ENCODE measurements at regions not wholly inside any gene's neighbourhood (a gene's known extent, or its start where the extent isn't known, plus 50 kb on each side); places are given as distances from the start of the nearest gene placed in this dataset.
"Not testable (repeated sequence)": the region's sequence is repeated elsewhere in the genome, so short reads cannot be mapped to it uniquely, and the experiment has no call there.

GRCh38 chr2:83850071-83850725 is 608.9 kb downstream of the SUCLG1 start:
- peak in 1 of 8 experiments; percentile 77 for ATAC-seq (replicated peaks in 6 of 8)
- in situ Hi-C loops (cut with MboI; ENCODE audit: low pct_unique_long_range_greater_than_20kb in 2 of 9, low sequenced_read_pairs in 9 of 9, unreplicated experiment in 9 of 9), result no loop called here
- 0 to 100% (median 63%) methylated on average over 1 to 3 of the region's 3 CpGs for WGBS, 10 experiments
- H3K4me1 ChIP-seq (replicated peaks in 1 of 2), result no peaks in the 10 kb centered on the region
- H3K4me3 ChIP-seq, result no peak overlapping the region
- no peak overlapping the region for H3K27ac ChIP-seq

GRCh38 chr2:83844490-83844889 is 614.6 kb downstream of the SUCLG1 start:
- no peak overlapping the region for H3K27ac ChIP-seq
- in situ Hi-C loops (cut with MboI; ENCODE audit: low pct_unique_long_range_greater_than_20kb in 2 of 9, low sequenced_read_pairs in 9 of 9, unreplicated experiment in 9 of 9), result no loop called here
- H3K4me3 ChIP-seq, result no peak overlapping the region
- ATAC-seq (replicated peaks in 6 of 8), result peak in 1 of 8 experiments; percentile 27
- 0 to 100% (median 83%) methylated on average over 1 to 2 of the region's 2 CpGs; no CpG with 5 or more reads in 1 of the 10 experiments for WGBS, 10 experiments
- no peaks in the 10 kb centered on the region for H3K4me1 ChIP-seq (replicated peaks in 1 of 2)

DNA sequence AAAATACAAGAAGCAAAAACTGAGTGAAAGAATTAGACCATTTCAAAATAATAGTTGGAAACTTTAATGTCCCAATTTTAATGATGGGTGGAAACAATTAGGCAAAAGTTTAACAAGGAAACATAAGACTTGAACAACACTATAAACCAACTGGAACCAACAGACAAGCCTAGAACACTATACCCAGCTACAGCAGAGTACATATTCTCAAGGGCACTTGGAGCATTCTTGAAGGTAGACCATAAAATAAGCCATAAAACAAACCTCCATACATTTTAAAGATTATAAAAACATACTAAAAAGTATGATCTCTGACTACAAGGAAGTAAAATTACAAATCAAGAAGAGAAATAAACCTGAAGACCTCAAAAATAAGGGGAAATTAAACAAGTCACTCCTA is 616.7 kb downstream of the SUCLG1 start:
- in situ Hi-C loops (cut with MboI; ENCODE audit: low pct_unique_long_range_greater_than_20kb in 2 of 9, low sequenced_read_pairs in 9 of 9, unreplicated experiment in 9 of 9), result no loop called here
- no peaks in the 10 kb centered on the region for H3K4me1 ChIP-seq (replicated peaks in 1 of 2)
- ATAC-seq (replicated peaks in 6 of 8), result no peak
- H3K27ac ChIP-seq, result no peak overlapping the region
- H3K4me3 ChIP-seq, result no peak overlapping the region

GRCh38 chr2:83837823-83838222 is 621.3 kb downstream of the SUCLG1 start:
- no peak for ATAC-seq (replicated peaks in 6 of 8)
- 14 to 81% (median 57%) methylated on average over 2 to 3 of the region's 3 CpGs; no CpG with 5 or more reads in 1 of the 10 experiments for WGBS, 10 experiments
- in situ Hi-C loops (cut with MboI; ENCODE audit: low pct_unique_long_range_greater_than_20kb in 2 of 9, low sequenced_read_pairs in 9 of 9, unreplicated experiment in 9 of 9), result no loop called here

DNA sequence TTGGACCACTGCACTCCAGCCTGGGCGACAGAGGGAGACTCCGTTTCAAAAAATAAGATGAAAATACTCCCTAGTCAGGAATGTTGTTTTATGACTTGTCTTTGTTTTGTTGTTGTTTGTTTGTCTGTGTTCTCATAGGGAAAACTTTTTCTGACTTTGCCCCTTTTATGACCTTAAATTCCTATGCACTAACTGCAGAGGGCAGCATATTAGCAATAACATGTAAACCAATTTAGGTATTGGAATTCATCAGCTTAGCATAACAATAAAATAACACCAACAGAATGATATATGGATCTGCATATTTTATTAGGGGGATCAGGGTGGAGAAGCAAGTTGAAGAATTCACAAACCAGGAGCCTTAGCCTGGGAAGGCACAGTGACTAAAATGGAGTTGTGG is 631.5 kb downstream of the SUCLG1 start:
- H3K27ac ChIP-seq, result no peak overlapping the region
- H3K4me3 ChIP-seq, result no peak overlapping the region
- peak in 1 of 8 experiments; percentile 49 for ATAC-seq (replicated peaks in 6 of 8)
- 83 to 95% (median 88%) methylated on average over 1 to 2 of the region's 2 CpGs; no CpG with 5 or more reads in 7 of the 10 experiments for WGBS, 10 experiments
- in situ Hi-C loops (cut with MboI; ENCODE audit: low pct_unique_long_range_greater_than_20kb in 2 of 9, low sequenced_read_pairs in 9 of 9, unreplicated experiment in 9 of 9), result no loop called here
- no peaks in the 10 kb centered on the region for H3K4me1 ChIP-seq (replicated peaks in 1 of 2)

More at GRCh38 chr2:83837823-83838222, 621.3 kb downstream of the SUCLG1 start:
- no peak overlapping the region for H3K4me3 ChIP-seq
- H3K27ac ChIP-seq, result no peak overlapping the region
- H3K4me1 ChIP-seq (replicated peaks in 1 of 2), result no peaks in the 10 kb centered on the region

GRCh38 chr2:83826577-83826976 is 632.5 kb downstream of the SUCLG1 start:
- in situ Hi-C loops (cut with MboI; ENCODE audit: low pct_unique_long_range_greater_than_20kb in 2 of 9, low sequenced_read_pairs in 9 of 9, unreplicated experiment in 9 of 9), result no loop called here
- H3K4me1 ChIP-seq (replicated peaks in 1 of 2), result no peaks in the 10 kb centered on the region
- no peak overlapping the region for H3K4me3 ChIP-seq
- 19 to 100% (median 92%) methylated on average over 1 to 5 of the region's 5 CpGs; no CpG with 5 or more reads in 3 of the 10 experiments for WGBS, 10 experiments
- ATAC-seq (replicated peaks in 6 of 8), result no peak
- no peak overlapping the region for H3K27ac ChIP-seq

GRCh38 chr2:83823229-83823628 is 635.9 kb downstream of the SUCLG1 start:
- no peak for ATAC-seq (replicated peaks in 6 of 8)
- no peaks in the 10 kb centered on the region for H3K4me1 ChIP-seq (replicated peaks in 1 of 2)
- H3K27ac ChIP-seq, result no peak overlapping the region
- 79 to 100% (median 87%) methylated on average over 1 to 2 of the region's 2 CpGs; no CpG with 5 or more reads in 6 of the 10 experiments for WGBS, 10 experiments
- no peak overlapping the region for H3K4me3 ChIP-seq
- in situ Hi-C loops (cut with MboI; ENCODE audit: low pct_unique_long_range_greater_than_20kb in 2 of 9, low sequenced_read_pairs in 9 of 9, unreplicated experiment in 9 of 9), result no loop called here

DNA sequence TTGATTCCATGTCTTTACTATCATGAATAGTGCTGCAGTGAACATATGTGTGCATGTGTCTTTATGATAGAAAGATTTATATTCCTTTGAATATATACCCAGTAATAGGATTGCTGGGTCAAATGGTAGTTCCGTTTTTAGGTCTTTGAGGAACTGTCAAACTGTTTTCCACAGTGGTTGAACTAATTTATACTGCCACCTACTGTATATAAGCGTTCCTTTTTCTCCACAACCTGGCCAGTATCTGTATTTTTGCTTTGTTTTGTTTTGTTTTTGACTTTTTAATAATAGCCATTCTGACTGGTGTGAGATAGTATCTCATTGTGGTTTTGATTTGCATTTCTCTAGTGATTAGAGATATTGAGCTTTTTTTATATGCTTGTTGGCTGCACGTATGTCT is 641.6 kb downstream of the SUCLG1 start:
- Histone ChIP-seq H3K4me3 (no peak overlapping the region), H3K27ac (no peak overlapping the region), H3K4me1 (replicated peaks in 1 of 2) (no peaks in the 10 kb centered on the region)
- ATAC-seq (replicated peaks in 6 of 8), result peak in 2 of 8 experiments; percentile 25 to 51
- 10 to 100% (median 55%) methylated on average over 1 to 3 of the region's 3 CpGs; no CpG with 5 or more reads in 1 of the 10 experiments for WGBS, 10 experiments
- in situ Hi-C loops (cut with MboI; ENCODE audit: low pct_unique_long_range_greater_than_20kb in 2 of 9, low sequenced_read_pairs in 9 of 9, unreplicated experiment in 9 of 9), result no loop called here

DNA sequence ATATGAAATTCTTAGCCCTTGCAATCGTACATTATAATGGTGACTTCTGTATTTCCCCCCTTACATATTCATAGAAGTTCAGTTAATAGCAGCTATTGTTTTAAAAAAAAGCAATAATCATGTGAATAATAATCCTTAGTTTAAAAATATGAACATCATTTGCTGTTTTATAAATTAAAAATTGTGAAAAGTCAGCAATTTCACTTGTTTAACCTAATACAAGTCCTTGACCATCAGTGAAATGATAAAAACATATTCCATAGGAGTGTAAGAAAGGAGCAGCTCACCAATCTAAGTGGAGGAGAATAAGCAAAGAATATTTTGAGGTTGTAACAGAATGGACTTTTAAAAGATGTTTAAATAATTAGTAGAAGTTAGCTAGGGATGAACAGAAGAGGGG is 650.2 kb downstream of the SUCLG1 start:
- WGBS, 10 experiments, result 0 to 100% (median 69%) methylated on average over 1 of the region's 1 CpG; no CpG with 5 or more reads in 2 of the 10 experiments
- no peak for ATAC-seq (replicated peaks in 6 of 8)
- H3K4me1 ChIP-seq (replicated peaks in 1 of 2), result no peaks in the 10 kb centered on the region
- no peak overlapping the region for H3K27ac ChIP-seq
- no peak overlapping the region for H3K4me3 ChIP-seq
- in situ Hi-C loops (cut with MboI; ENCODE audit: low pct_unique_long_range_greater_than_20kb in 2 of 9, low sequenced_read_pairs in 9 of 9, unreplicated experiment in 9 of 9), result no loop called here

GRCh38 chr2:83802604-83803003 is 656.5 kb downstream of the SUCLG1 start:
- Histone ChIP-seq H3K4me3 (no peak overlapping the region), H3K27ac (no peak overlapping the region), H3K4me1 (replicated peaks in 1 of 2) (no peaks in the 10 kb centered on the region)
- 66 to 100% (median 94%) methylated on average over 1 to 8 of the region's 10 CpGs; no CpG with 5 or more reads in 5 of the 10 experiments for WGBS, 10 experiments
- ATAC-seq (replicated peaks in 6 of 8), result no peak
- in situ Hi-C loops (cut with MboI; ENCODE audit: low pct_unique_long_range_greater_than_20kb in 2 of 9, low sequenced_read_pairs in 9 of 9, unreplicated experiment in 9 of 9), result no loop called here

DNA sequence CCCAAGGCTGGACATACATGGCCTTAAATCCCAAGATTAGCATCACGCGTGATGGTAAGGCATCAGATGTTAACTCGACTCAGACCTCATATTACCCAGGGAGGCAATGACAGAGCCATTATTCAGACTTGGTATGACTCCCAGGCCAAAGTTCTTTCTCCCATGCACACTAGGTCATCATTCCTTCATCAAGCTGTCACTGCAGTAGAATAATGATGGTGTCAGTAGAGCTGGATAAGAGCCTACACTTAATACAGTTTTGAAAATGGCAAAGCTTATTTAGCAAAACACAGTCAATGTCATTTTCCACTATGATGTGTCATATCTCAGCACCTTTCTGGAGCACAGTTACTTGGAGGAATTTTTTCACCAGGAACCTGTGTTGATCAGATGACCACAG is 663.3 kb downstream of the SUCLG1 start:
- H3K4me3 ChIP-seq, result no peak overlapping the region
- 67 to 100% (median 88%) methylated on average over 2 to 3 of the region's 3 CpGs; no CpG with 5 or more reads in 3 of the 10 experiments for WGBS, 10 experiments
- in situ Hi-C loops (cut with MboI; ENCODE audit: low pct_unique_long_range_greater_than_20kb in 2 of 9, low sequenced_read_pairs in 9 of 9, unreplicated experiment in 9 of 9), result no loop called here
- ATAC-seq (replicated peaks in 6 of 8), result peak in 2 of 8 experiments; percentile 36 to 37
- no peak overlapping the region for H3K27ac ChIP-seq
- no peaks in the 10 kb centered on the region for H3K4me1 ChIP-seq (replicated peaks in 1 of 2)

DNA sequence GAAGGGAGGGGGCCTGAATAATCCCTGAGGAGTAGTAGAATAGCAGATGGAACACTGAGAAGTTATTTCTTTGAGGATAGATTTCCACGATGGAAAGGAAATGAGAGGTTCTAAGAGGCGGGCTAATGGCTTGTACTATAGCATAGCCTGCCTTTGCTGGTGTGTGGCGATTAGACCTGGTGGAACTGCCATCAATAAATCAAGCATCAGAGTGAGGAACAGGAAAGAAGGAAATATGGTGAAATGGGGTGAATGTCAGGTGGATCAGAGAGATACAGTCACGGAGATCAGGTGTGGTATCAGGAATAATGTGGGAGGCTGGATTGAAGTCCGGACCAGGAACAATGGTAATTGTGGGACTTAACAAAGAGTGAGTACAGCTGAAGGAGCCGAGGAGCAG is 668.6 kb downstream of the SUCLG1 start:
- ATAC-seq (replicated peaks in 6 of 8); H3K27ac ChIP-seq; in situ Hi-C loops (cut with MboI; ENCODE audit: low pct_unique_long_range_greater_than_20kb in 2 of 9, low sequenced_read_pairs in 9 of 9, unreplicated experiment in 9 of 9); H3K4me3 ChIP-seq; H3K4me1 ChIP-seq (replicated peaks in 1 of 2): not testable (repeated sequence)
- 27 to 100% (median 80%) methylated on average over 1 to 5 of the region's 6 CpGs; no CpG with 5 or more reads in 1 of the 10 experiments for WGBS, 10 experiments

- H3K4me1 ChIP-seq (replicated peaks in 1 of 2); H3K4me3 ChIP-seq; H3K27ac ChIP-seq; ATAC-seq (replicated peaks in 6 of 8); in situ Hi-C loops (cut with MboI; ENCODE audit: low pct_unique_long_range_greater_than_20kb in 2 of 9, low sequenced_read_pairs in 9 of 9, unreplicated experiment in 9 of 9): not testable (repeated sequence)
- WGBS, 10 experiments, result 0% methylated on average over 1 of the region's 2 CpGs; no CpG with 5 or more reads in 9 of the 10 experiments
Measured at GRCh38 chr2:83789674-83790073, 669.4 kb downstream of the SUCLG1 start.

All from motor neuron (in vitro differentiated cells).